ENCODE measurements at regions not wholly inside any gene's neighbourhood (a gene's known extent, or its start where the extent isn't known, plus 50 kb on each side); places are given as distances from the start of the nearest gene placed in this dataset.

DNA sequence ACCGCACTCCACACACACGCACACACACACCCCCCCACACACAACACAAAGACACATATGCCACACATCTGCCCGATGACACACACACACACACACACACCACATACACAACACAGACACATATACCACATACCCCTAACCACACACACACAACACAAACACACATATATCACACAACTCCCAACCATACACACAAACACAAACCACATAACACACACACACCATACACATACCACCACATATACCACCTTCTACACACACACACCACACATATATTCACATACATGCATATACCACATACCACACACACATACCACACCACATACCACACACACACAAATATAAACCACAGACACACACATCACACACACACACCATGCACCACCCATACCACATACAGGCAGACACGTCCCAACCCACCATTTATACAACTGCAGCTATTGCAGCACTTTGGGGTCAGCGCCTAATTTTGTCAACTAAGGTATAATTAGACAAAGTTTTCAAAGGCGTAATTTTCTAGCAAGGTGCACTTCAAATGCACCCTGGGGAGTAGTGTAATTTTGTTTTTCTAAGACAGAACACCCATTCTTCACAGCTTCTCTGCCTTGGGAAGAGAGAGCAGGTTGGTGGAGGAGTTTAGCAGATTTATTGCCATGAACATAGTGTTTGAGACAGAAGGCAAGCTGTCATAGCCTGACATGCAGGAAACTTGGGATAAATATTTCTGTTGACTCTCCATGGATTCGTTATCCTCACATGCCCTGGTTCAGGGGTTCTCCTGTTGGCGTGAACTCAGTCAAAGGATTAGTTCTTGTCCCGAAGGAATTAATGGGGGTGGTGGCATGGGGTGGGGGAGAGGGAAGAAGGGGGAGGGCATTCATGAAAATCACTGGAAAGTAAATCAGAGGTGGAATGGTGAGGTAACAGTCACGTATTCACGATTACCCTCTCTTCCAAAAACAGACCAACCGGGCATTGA lies 416.1 kb downstream of the LPIN1 start:
- no peak for TF ChIP-seq ZFX (IDR thresholded peaks at IDR 0.05; ENCODE audit: borderline replicate concordance)
- TF ChIP-seq, protein P1, sequence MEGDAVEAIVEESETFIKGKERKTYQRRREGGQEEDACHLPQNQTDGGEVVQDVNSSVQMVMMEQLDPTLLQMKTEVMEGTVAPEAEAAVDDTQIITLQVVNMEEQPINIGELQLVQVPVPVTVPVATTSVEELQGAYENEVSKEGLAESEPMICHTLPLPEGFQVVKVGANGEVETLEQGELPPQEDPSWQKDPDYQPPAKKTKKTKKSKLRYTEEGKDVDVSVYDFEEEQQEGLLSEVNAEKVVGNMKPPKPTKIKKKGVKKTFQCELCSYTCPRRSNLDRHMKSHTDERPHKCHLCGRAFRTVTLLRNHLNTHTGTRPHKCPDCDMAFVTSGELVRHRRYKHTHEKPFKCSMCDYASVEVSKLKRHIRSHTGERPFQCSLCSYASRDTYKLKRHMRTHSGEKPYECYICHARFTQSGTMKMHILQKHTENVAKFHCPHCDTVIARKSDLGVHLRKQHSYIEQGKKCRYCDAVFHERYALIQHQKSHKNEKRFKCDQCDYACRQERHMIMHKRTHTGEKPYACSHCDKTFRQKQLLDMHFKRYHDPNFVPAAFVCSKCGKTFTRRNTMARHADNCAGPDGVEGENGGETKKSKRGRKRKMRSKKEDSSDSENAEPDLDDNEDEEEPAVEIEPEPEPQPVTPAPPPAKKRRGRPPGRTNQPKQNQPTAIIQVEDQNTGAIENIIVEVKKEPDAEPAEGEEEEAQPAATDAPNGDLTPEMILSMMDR (IDR thresholded peaks at IDR 0.05), result no peak
- H3K27ac ChIP-seq, result no peak overlapping the region

DNA sequence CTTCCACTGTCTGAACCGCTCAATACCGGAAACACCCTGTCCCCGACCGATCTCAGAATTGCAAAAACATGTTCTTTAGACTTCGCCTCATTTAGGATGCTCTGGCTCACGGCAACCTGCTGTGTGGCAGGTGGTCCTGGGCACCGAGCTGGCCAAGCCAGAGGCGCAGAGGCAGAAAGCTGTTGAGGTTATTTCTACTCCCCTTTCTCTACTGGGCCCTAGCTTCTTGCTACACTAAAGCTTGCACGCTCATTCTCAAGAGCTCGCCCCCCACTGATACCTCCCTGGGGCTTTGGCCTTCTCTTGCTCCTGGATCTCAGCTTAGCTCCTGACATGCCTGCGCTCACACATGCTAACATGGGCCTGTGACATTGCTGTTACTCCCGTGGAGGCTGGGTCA lies 417.4 kb downstream of the LPIN1 start:
- TF ChIP-seq, protein P1 (IDR thresholded peaks at IDR 0.05), result no peak
- TF ChIP-seq ZFX (IDR thresholded peaks at IDR 0.05; ENCODE audit: borderline replicate concordance), result no peak
- no peak overlapping the region for H3K27ac ChIP-seq

DNA sequence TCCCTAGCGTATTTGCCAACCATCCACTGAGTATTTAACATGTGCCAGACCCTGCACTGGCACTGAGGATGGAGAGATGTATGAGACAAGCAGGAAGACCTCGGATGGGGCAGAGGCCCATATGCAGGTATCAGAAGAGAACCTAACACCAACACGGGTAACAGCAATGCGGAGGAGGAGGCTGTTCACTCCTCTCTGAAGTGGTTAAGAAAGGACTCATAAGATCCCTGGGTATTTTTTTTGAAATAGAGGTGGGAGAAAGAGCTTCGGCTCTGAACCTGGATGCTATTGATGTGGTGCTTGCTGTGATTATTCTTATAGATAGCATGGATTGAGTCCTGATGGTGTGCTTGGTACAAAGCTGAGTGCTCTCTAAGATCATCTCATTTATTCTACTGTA lies 418.3 kb downstream of the LPIN1 start:
- H3K27ac ChIP-seq, result no peak overlapping the region
- TF ChIP-seq, protein P1 (IDR thresholded peaks at IDR 0.05), result no peak
- TF ChIP-seq ZFX (IDR thresholded peaks at IDR 0.05; ENCODE audit: borderline replicate concordance), result no peak

DNA sequence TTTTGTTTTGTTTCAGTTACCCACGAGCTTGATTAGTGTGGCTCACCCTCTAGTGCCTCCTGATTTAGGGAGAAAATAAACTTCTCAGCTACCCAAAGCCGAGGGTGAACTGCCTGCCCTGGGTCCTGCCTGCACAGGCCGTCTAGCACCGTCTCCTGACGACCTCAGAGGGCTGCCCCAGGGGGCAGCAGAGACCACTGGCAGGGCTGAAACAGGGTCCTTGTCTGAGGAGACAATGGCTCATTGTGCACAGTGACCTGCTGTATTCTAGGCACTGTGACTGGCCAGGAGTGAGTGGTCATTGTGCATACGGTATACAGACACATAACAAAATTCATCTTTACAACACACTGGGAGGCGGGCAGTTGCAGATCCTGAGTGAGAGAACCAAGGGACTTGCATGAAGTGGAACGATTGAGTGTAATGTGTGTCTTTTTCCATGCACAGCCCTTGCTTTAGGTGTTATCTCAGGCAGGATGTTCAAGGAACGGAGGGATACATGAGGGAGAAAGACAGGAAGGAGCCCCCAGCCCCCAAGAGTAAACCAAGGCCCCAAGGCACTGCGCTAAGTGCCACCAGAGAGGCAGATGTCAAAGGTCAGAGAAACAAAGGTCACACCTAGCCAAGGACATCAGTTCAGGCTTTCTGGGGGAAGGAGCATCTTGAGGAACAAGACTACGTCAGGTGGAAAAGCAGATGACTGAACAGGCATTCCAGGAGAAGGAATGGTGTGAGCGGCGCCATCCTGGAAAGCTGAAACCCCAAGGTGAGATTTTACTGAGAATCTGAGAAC lies 421.3 kb downstream of the LPIN1 start:
- TF ChIP-seq, protein P1 (IDR thresholded peaks at IDR 0.05), result no peak
- no peak for TF ChIP-seq ZFX (IDR thresholded peaks at IDR 0.05; ENCODE audit: borderline replicate concordance)
- H3K27ac ChIP-seq, result no peak overlapping the region

DNA sequence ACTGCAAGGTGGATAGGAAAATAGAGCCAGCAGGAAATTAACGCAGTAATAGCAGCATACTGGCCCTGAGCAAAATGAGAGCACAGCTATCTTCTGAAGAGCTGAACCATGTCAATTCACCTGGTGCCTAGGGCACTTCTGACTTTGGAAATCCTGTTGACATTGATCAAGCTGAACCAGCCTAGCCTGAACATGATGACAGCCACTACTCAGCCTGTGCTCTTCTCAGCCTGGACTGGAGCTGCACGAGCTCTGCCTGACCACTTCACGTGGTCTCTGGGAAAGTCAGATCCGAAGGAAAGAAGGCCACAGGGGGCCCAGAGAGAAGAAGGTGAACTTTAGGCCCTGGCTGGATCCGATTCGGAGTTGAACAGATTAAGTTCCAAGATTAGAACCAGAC lies 421.9 kb downstream of the LPIN1 start:
- TF ChIP-seq ZFX (IDR thresholded peaks at IDR 0.05; ENCODE audit: borderline replicate concordance), result no peak
- TF ChIP-seq, protein P1 (IDR thresholded peaks at IDR 0.05), result no peak
- H3K27ac ChIP-seq, result no peak overlapping the region

DNA sequence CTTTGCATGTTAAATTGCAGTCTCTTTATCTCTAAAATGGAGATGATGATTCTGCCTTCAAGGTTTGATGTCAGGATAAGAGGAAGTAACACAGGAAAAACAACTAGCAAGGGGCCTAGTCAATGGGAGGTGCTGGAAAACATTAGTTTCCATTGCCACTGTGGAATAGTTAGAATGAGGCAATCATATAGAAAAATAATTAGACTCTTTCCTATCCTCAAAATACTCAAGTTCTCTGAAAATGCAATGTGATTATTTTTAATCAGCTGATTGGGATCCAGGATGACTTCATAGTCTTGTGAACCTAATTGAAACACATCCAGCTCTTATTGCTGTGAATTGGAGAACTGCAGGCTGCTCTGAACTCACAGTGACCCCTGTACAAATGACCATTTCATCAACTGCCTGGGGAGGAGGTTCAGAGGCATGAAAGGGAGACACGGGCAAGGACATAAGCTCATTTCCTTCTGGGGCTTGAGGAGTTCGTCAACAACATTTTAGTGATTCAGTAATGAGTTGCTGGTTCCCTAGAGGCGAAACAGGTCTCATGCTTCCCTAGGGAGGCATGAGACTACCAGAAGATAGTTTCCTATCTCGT lies 422.5 kb downstream of the LPIN1 start:
- no peak for TF ChIP-seq ZFX (IDR thresholded peaks at IDR 0.05; ENCODE audit: borderline replicate concordance)
- TF ChIP-seq, protein P1 (IDR thresholded peaks at IDR 0.05), result no peak
- no peak overlapping the region for H3K27ac ChIP-seq

Measured in 22Rv1 (cell line).